GM10248 (cell line): ENCODE measurements at regions not wholly inside any gene's neighbourhood (a gene's known extent, or its start where the extent isn't known, plus 50 kb on each side); places are given as distances from the start of the nearest gene placed in this dataset.

Source experiments
- CTCF ChIA-PET: fragments of 300-600 bp; sonication (Branson Sonifier 250); formaldehyde crosslinking; extraction: SDS; loops from one replicate; lab custom pipeline; 2021; ENCODE audit warnings: antibody characterized with exemption; lab: Yijun Ruan, JAX
- POLR2A ChIA-PET: fragments of 350-650 bp; sonication (Branson Sonifier 250); formaldehyde crosslinking; extraction: SDS; loops from one replicate; lab custom pipeline; 2020; ENCODE audit warnings: antibody characterized with exemption; lab: Yijun Ruan, JAX
- DNase-seq: peaks from one replicate; pipeline ENCODE4 v3.0.0; 2012; ENCODE audit errors: extremely low spot score
- CTCF ChIP-seq: IDR thresholded peaks from 2 replicates; pipeline ENCODE4 v1.5.1; 2012; ENCODE audit warnings: mild to moderate bottlenecking, low read depth; ENCODE audit errors: extremely low read depth, missing control alignments, control extremely low read depth

- ChIA-PET CTCF (interaction anchor here (0.7 to 2.6 kb wide), 13 partner anchors 12 to 499 kb away, joined by 3 to 24 read pairs (median 4); no protein-coding TSS in a partner anchor), POLR2A (no interaction called here)
- DNase-seq, result peak; percentile 72
- peak; percentile 53 for TF ChIP-seq CTCF
These were observed 159.7 kb upstream of the RPS6KA2 start for GRCh38 chr6:166786704-166787293.

- no peak for DNase-seq
- POLR2A ChIA-PET, result no interaction called here
- TF ChIP-seq CTCF, result no peak
- CTCF ChIA-PET, result interaction anchor here (0.7 to 1.8 kb wide), 10 partner anchors 9 to 357 kb away, joined by 3 to 21 read pairs (median 4); no protein-coding TSS in a partner anchor
These were observed 158.1 kb upstream of the RPS6KA2 start for GRCh38 chr6:166785131-166785530.

GRCh38 chr6:166784691-166785090, 157.6 kb upstream of the RPS6KA2 start:
- ChIA-PET POLR2A (no interaction called here), CTCF (interaction anchor here (0.7 to 1.8 kb wide), 9 partner anchors 8 to 357 kb away, joined by 3 to 21 read pairs (median 3); no protein-coding TSS in a partner anchor)
- no peak for DNase-seq
- TF ChIP-seq CTCF, result no peak

GRCh38 chr6:166782520-166782919, 155.5 kb upstream of the RPS6KA2 start:
- no peak for TF ChIP-seq CTCF
- no peak for DNase-seq
- ChIA-PET POLR2A (no interaction called here), CTCF (interaction anchor here (1.1 to 1.6 kb wide), 2 partner anchors 169 to 207 kb away, joined by 3 to 9 read pairs; no protein-coding TSS in a partner anchor)

- CTCF ChIA-PET, result interaction anchor here (1.1 to 1.6 kb wide), 2 partner anchors 170 to 208 kb away, joined by 3 to 6 read pairs; no protein-coding TSS in a partner anchor
- TF ChIP-seq CTCF, result no peak
- no peak for DNase-seq
- POLR2A ChIA-PET, result no interaction called here
These were observed 154.3 kb upstream of the RPS6KA2 start for GRCh38 chr6:166781331-166781730.

- TF ChIP-seq CTCF, result no peak
- CTCF ChIA-PET, result interaction anchor here (1.6 kb wide), 1 partner anchor 209 kb away, joined by 6 read pairs; no protein-coding TSS in a partner anchor
- DNase-seq, result no peak
- POLR2A ChIA-PET, result no interaction called here
These were observed 153.1 kb upstream of the RPS6KA2 start for GRCh38 chr6:166779963-166780683.
